Activated CD8-positive, alpha-beta memory T cell treated with anti-CD3 and anti-CD28 coated beads for 24 hours (primary cell): ENCODE measurements at regions not wholly inside any gene's neighbourhood (a gene's known extent, or its start where the extent isn't known, plus 50 kb on each side); places are given as distances from the start of the nearest gene placed in this dataset.

Experiments
- DNase-seq: peaks from one replicate; pipeline ENCODE4 v3.0.0-alpha.2; 2020

DNA sequence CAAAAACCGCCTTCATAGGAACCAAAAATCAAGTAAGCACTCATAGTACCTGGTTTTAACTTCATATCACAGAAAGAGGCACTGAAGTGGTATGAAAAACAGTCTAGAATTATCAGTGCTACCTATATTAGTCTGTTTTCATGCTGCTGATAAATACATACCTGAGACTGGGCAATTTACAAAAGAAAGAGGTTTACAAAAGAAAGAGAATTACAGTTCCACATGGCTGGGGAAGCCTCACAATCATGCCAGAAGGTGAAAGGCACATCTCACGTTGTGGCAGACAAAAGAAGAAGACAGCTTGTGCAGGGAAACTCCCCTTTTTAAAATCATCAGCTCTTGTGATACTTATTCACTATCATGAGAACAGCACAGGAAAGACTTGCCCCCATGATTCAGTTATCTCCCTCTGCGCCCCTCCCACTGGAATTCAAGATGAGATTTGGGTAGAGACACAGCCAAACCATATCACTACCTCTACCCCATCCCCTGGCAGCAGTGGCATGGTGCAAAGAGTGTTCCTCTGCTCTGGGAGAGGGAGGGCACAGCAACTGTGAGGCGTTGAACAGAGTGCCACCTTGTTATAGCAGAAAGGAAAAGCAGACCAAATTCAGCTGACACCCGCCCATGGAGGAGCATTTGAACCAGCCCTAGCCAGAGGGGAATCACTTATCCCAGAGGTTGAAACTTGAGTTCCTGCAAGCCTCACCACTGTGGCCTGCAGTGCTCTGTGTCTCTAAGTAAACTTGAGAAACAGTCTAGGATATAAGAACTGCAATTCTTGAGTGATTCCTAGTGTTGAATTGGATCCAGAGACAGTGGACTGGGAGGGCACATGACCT, 61.9 kb upstream of the PTPRZ1 start:
- DNase-seq: no peak

GRCh38 chr7:121807078-121807477, 65.9 kb upstream of the PTPRZ1 start:
- DNase-seq: no peak

- DNase-seq: no peak
Measured at GRCh38 chr7:121803039-121803438, 69.9 kb upstream of the PTPRZ1 start.

DNA sequence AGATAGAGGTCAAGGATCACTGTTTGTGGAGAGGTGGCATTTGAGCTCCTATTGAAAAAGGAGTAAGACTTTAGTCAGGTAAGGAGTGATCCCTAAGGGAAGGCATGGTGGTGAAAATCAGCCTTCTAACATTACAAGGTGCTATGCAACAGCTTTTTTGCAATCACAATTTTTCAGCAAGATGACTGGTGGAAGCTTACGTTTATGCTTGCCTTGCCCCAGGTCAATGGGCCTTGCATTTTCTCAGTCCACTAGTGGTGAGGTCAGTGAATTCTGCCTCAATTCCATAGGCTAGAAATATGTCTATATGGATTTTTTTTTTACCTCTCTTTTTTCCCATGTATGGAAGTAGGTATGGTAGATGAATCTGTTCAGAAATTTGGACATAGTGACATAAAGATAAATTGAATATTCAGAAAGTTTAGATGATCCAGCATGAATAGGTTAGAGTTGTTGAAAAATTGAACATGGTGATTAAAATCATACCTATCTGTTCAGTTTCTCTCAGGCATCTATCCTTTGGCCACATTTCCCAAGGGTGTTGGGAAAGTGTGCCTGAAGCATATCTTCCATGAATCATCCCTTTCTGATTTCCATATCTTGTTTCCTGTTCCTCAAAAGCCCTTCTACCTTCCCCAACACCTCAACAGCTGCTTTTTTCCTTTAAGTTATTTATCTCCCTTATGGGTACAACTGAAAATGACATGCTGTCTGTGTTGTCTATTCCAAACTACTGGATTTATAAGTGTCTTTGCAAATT, 71.9 kb upstream of the PTPRZ1 start:
- no peak for DNase-seq

DNA sequence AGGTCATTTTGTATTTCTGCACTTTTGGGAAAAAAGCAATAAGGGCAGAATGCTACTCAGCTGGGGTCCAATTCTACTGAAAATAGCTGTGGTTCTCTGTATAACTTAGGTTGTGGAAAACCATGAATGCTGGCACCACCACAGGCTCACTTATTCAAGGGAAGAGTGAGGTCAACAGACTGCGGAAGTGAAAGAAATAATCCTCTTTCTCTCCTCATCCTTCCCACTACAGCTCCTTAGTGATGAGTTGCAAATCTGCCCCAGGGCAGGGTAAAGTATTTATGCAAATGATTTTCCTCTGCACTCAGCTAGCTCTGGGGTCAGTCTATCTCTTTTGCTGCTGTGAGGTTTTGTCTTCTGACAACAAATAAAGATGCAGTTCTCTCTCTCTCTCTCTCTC, 74.1 kb upstream of the PTPRZ1 start:
- DNase-seq: no peak

- no peak for DNase-seq
Measured at GRCh38 chr7:121798453-121798840, 74.5 kb upstream of the PTPRZ1 start.

- no peak for DNase-seq
Measured at GRCh38 chr7:121797657-121798452, 75.1 kb upstream of the PTPRZ1 start.

GRCh38 chr7:121796936-121797656, 75.9 kb upstream of the PTPRZ1 start:
- DNase-seq: no peak

- DNase-seq: no peak
Measured at GRCh38 chr7:121796381-121796780, 76.6 kb upstream of the PTPRZ1 start.

GRCh38 chr7:121795736-121796135, 77.2 kb upstream of the PTPRZ1 start:
- no peak for DNase-seq

GRCh38 chr7:121793716-121794115, 79.2 kb upstream of the PTPRZ1 start:
- no peak for DNase-seq

DNA sequence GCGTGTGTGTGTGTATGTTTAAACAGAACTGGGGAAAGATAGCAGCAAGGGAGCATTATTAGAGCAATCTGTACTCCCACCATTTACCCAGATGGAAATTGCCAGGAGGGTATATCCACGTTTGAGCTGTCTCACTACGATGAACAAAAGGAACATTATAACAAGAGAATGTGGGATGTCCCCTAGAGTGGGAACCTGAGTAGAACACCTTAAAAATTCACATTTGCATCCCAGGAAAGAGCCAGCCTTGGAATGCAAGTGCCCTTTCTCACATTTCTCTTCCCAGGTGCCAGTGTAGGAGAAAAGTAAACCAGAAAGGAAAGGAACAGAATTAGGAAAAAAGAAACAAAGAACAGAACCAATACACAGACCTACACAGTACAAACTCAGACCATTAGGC, 95.3 kb upstream of the PTPRZ1 start:
- DNase-seq: no peak

DNA sequence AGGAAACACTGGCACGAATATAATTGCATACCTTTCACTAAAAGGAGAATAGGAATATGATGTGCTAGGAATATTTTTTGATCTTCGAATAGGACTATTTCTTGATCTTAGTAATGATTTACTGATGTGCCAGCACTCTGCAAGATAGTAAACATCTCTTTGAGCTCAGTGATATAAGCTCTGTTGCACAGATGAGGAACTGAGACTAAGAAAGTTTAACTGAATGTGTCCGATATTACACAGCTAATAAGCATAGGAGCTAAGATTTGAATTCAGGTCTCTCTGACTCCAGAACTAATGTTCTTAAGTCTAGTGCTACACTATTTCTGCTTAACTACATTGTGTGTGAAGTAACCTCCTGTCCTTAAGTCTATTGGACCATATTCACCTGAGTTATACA, 98.4 kb upstream of the PTPRZ1 start:
- no peak for DNase-seq

DNA sequence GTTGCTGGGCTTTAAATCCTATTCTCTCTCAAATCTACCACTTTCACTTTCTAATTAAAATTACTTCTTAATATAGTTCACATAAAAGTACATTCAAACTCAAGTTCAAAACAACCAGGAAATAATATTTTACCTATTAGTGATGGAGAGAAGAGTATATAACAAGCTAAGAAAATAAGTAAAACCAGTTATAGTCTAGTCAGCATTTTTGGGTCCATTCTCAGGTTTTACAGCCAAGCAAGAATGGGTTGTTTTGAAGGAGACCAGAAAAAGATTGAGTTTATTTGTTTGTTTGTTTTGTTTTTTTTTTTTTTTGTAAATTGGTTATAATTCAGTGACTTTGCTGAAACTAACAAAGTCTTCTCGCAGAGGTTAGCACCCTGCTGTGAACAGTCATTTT, 106.3 kb upstream of the PTPRZ1 start:
- no peak for DNase-seq

DNA sequence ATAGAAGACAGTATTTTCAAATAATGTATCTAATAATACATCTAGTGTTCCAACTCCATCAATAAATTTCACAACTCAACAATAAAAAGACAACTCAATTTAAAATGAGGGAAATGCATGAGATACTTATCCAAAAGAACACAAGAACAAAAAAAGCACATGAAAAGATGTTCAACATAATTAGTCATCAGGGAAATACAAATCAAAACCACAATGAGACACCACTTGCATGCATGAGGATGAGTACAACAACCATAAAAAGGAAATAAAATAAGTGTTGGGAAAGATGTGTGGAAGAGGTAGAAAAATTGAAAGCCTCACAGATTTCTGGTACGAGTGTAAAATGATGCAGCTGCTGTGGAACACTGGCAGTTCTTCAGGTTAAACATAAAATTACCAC, 111.6 kb upstream of the PTPRZ1 start:
- no peak for DNase-seq

GRCh38 chr7:121755818-121756552, 117.0 kb upstream of the PTPRZ1 start:
- no peak for DNase-seq

DNA sequence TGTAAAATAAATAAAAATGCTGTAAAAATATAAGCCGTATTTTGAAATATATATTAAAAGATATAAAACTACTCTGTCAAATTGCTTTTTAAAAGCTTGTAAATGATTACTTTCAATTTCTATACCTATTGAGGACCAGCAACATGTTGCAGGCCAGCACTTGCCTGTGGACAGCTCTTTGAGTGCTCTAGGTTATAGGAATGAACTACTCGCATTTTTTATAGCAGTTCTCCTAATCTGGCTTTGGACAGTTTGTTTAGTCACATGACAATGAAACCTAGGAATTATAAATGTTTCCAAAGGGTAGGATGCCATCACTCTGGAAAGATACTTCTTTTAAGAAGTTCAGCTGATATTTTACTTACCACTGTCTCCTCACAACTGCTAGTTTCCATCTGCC, 117.7 kb upstream of the PTPRZ1 start:
- no peak for DNase-seq

GRCh38 chr7:121753944-121754343, 119.0 kb upstream of the PTPRZ1 start:
- no peak for DNase-seq

DNA sequence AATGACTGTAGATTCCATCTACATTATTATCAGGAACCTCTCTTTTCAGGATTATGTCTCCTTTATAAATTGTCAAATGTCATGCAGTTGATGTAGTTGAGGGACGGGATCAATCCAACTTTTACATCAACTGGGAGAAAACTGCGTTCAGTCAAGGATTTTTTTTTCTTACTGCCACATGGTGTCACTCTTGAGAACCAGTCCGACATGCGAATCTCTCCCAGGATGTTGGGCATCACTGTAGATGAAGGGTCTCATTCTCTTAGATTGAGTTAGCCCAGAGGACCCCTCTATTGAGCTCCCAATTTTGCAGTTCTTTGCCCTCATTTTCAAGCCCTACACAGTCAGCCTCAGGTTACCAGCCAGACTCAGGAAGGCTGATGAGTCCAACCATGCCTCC, 120.3 kb upstream of the PTPRZ1 start:
- DNase-seq: no peak

DNA sequence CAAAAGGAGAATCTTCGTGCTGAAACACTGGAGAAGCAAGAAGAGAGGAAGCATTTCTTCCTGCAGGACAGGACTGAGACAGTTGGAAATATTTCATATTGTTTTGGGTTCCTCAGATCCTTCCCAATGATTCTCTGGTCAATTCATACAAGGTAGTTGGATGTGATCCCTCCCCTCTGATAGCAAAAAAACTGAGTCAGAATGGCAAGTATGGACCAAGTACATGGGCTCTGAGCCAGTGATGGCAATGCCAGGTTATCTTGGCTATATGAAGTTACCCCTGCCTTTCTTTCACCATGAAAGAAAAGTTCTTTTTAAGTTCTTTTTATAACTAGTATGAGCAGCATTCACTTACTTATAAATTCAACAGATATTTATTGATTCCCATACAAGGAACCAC, 124.4 kb upstream of the PTPRZ1 start:
- DNase-seq: no peak

DNA sequence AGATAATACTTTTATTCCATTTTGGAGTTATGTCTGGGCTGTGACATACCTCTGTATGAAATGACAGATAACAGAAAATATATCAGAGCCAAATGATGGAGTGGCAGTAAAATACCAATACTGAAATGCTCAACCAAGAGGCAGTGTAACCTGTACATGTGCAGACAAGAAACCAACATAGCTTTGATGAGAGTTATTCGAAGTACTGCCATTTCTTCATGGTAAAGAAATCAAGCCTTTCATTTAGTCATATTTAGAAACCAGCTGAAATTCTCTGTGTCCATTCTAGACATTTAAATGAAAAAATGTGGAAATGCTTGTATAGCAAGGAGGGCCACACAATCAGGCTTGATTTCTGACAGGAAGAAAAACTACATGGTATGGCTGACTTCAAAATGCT, 127.1 kb upstream of the PTPRZ1 start:
- no peak for DNase-seq

GRCh38 chr7:121744877-121745276, 128.1 kb upstream of the PTPRZ1 start:
- no peak for DNase-seq
